K562 (cell line): ENCODE measurements at regions not wholly inside any gene's neighbourhood (a gene's known extent, or its start where the extent isn't known, plus 50 kb on each side); places are given as distances from the start of the nearest gene placed in this dataset.

Experiments
- CHCHD3 ChIP-seq: fragments of 250-450 bp; sonication (Bioruptor Pico); IDR thresholded peaks from 2 replicates; pipeline ENCODE4 v2.1.2; 2022; ENCODE audit warnings: mild to moderate bottlenecking
- KDM1A ChIP-seq, 2 experiments: fragments of 450-650 bp; IDR thresholded peaks; 2 replicates each; pipeline ENCODE4 v1.6.1; 2016; ENCODE audit warnings: mild to moderate bottlenecking in 2 of 2
- MED1 ChIP-seq: sonication (generic); formaldehyde crosslinking; IDR thresholded peaks from 2 replicates; pipeline ENCODE4 v1.8.1; 2023; ENCODE audit warnings: missing genetic modification reagents, borderline replicate concordance
- RAD21 ChIP-seq, 2 experiments: fragments of 250-450 bp in 1 of 2; fragments of 450-650 bp in 1 of 2; sonication (Bioruptor Pico) in 1 of 2; formaldehyde crosslinking in 1 of 2; IDR thresholded peaks in 1 of 2; conservative IDR thresholded peaks in 1 of 2; 2 replicates each; pipeline versions ENCODE4 v1.4.0 to v1.8.0; 2020 to 2022; ENCODE audit warnings: mild to moderate bottlenecking in 2 of 2, moderate library complexity in 1 of 2
- ZBED1 ChIP-seq: IDR thresholded peaks from 2 replicates; pipeline ENCODE4 v1.6.1; 2014
- ZFX ChIP-seq: sonication (generic); formaldehyde crosslinking; IDR thresholded peaks from 2 replicates; pipeline ENCODE4 v1.8.0; 2022; ENCODE audit warnings: mild to moderate bottlenecking, missing genetic modification reagents, moderate library complexity
- TF ChIP-seq, protein P1 (sequence below): sonication (generic); formaldehyde crosslinking; IDR thresholded peaks from 2 replicates; pipeline ENCODE4 v1.9.0; 2022; ENCODE audit warnings: mild to moderate bottlenecking, missing genetic modification reagents
- TF ChIP-seq, protein P2 (sequence below): sonication (generic); formaldehyde crosslinking; IDR thresholded peaks from 2 replicates; pipeline ENCODE4 v1.8.1; 2023; ENCODE audit warnings: mild to moderate bottlenecking, missing genetic modification reagents, moderate library complexity
- TF ChIP-seq, protein P3 (sequence below): fragments of 450-650 bp; conservative IDR thresholded peaks from 2 replicates; pipeline ENCODE4 v1.6.1; 2016; ENCODE audit warnings: missing genetic modification characterization, low read depth, mild to moderate bottlenecking, missing compliant biosample characterization, moderate library complexity

DNA sequence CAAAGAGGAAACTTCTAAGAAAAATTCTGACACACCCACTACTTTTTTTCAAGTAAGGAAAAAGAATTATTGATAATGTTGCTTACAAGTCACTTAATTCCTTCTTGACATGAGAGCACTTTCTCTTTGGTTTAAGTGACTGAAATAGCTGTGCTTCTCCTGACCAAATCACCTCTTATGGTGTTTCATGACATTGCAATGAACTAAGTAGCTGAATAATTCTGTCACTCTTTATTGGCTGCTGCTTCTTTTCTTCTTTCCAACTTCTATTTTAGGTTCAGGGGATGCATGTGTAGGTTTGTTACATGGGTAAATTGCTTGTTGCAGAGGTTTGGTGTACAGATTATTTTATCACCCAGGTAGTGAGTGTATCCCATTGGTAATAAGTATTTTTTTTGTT lies 447.6 kb upstream of the NETO1 start:
- no peak for TF ChIP-seq ZFX
- TF ChIP-seq, protein P1, sequence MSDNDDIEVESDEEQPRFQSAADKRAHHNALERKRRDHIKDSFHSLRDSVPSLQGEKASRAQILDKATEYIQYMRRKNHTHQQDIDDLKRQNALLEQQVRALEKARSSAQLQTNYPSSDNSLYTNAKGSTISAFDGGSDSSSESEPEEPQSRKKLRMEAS (CRISPR knock-in tag) = no peak
- TF ChIP-seq, protein P2, sequence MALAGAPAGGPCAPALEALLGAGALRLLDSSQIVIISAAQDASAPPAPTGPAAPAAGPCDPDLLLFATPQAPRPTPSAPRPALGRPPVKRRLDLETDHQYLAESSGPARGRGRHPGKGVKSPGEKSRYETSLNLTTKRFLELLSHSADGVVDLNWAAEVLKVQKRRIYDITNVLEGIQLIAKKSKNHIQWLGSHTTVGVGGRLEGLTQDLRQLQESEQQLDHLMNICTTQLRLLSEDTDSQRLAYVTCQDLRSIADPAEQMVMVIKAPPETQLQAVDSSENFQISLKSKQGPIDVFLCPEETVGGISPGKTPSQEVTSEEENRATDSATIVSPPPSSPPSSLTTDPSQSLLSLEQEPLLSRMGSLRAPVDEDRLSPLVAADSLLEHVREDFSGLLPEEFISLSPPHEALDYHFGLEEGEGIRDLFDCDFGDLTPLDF (CRISPR knock-in tag) = no peak
- TF ChIP-seq KDM1A (IDR thresholded peaks at IDR 0.05) = no peak
- TF ChIP-seq ZBED1 = no peak
- TF ChIP-seq CHCHD3 = no peak
- no peak for TF ChIP-seq MED1 (CRISPR knock-in tag)
- TF ChIP-seq, protein P3, sequence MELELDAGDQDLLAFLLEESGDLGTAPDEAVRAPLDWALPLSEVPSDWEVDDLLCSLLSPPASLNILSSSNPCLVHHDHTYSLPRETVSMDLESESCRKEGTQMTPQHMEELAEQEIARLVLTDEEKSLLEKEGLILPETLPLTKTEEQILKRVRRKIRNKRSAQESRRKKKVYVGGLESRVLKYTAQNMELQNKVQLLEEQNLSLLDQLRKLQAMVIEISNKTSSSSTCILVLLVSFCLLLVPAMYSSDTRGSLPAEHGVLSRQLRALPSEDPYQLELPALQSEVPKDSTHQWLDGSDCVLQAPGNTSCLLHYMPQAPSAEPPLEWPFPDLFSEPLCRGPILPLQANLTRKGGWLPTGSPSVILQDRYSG (tag) = no peak
- TF ChIP-seq RAD21 (CRISPR knock-in tag; conservative IDR thresholded peaks at IDR 0.05 in 1 of 2, IDR thresholded peaks at IDR 0.05 in 1 of 2) = no peak
